ENCODE measurements at regions not wholly inside any gene's neighbourhood (a gene's known extent, or its start where the extent isn't known, plus 50 kb on each side); places are given as distances from the start of the nearest gene placed in this dataset.

DNA sequence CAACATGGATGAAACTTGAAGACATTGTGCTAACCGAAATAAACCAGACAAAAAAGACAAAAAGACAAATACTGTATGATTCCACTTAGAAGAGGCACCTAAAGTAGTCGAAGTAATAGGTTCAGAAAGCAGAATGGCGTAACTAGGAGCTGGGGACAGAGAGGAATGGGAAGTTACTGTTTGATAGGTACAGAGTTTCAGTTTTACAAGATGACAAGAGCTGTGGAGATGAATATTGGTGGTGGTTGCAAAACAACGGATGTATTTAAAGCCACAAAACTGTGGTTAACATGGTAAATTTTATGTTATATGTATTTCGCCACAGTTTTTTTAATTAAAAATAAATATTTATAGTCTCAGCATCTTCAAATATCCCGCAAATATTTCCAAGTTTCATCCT lies 64.1 kb upstream of the DIP2C start:
- no peak overlapping the region for H3K56ac ChIP-seq (ENCODE audit: insufficient read length, low read depth, low read length)
- H3K79me2 ChIP-seq (ENCODE audit: insufficient read depth, low read length) = no peaks in the 10 kb centered on the region
- TF ChIP-seq, protein P1, sequence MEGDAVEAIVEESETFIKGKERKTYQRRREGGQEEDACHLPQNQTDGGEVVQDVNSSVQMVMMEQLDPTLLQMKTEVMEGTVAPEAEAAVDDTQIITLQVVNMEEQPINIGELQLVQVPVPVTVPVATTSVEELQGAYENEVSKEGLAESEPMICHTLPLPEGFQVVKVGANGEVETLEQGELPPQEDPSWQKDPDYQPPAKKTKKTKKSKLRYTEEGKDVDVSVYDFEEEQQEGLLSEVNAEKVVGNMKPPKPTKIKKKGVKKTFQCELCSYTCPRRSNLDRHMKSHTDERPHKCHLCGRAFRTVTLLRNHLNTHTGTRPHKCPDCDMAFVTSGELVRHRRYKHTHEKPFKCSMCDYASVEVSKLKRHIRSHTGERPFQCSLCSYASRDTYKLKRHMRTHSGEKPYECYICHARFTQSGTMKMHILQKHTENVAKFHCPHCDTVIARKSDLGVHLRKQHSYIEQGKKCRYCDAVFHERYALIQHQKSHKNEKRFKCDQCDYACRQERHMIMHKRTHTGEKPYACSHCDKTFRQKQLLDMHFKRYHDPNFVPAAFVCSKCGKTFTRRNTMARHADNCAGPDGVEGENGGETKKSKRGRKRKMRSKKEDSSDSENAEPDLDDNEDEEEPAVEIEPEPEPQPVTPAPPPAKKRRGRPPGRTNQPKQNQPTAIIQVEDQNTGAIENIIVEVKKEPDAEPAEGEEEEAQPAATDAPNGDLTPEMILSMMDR (conservative IDR thresholded peaks at IDR 0.05) = no peak
- H3K9ac ChIP-seq (ENCODE audit: extremely low read depth, insufficient read length, low read length) = no peak overlapping the region
- H2AFZ ChIP-seq (ENCODE audit: low read length) = no peak overlapping the region
- H4K20me1 ChIP-seq (ENCODE audit: control insufficient read depth, insufficient read depth, insufficient read length) = no peaks in the 10 kb centered on the region
- H3K79me1 ChIP-seq (ENCODE audit: insufficient read depth, low read depth, low read length, poor library complexity, severe bottlenecking) = no peaks in the 10 kb centered on the region
- H2BK5ac ChIP-seq (ENCODE audit: insufficient read length, low read length) = no peak overlapping the region
- no peaks in the 10 kb centered on the region for H3K9me3 ChIP-seq (ENCODE audit: control insufficient read depth, low read depth, low read length)
- H3K36me3 Mint-ChIP-seq (ENCODE audit: insufficient read depth in 1 of 3, low read depth in 3 of 3) = no peaks in the 10 kb centered on the region; a peak in 1 of 7 replicates
- peaks cover 11% of the 10 kb centered on the region for H3K27me3 Mint-ChIP-seq (ENCODE audit: low read depth)
- no peak overlapping the region for H2BK15ac ChIP-seq (ENCODE audit: low read depth, low read length)
- no peak overlapping the region for H4K91ac ChIP-seq (ENCODE audit: insufficient read length, low read depth, low read length)
- H2AK5ac ChIP-seq (ENCODE audit: insufficient read length, low read length) = no peak overlapping the region
- no peak overlapping the region for H4K5ac ChIP-seq (ENCODE audit: insufficient read length, low read depth, low read length)
- no peak overlapping the region for H3K18ac ChIP-seq (ENCODE audit: insufficient read length, low read depth, low read length)
- no peak overlapping the region for H3K4ac ChIP-seq (ENCODE audit: low read depth, low read length)
- H3K23me2 ChIP-seq (ENCODE audit: insufficient read length, low read depth, low read length, poor library complexity, severe bottlenecking) = no peaks in the 10 kb centered on the region
- no peak overlapping the region for H2BK120ac ChIP-seq (ENCODE audit: low read depth, low read length, poor library complexity, severe bottlenecking)
- no peak overlapping the region for H3K23ac ChIP-seq (ENCODE audit: insufficient read length, low read depth, low read length)
- H3K27me3 ChIP-seq (ENCODE audit: insufficient read depth, low read length) = no peaks in the 10 kb centered on the region
- H3K27ac Mint-ChIP-seq = no peak overlapping the region
- no peak overlapping the region for H3K4me2 ChIP-seq (ENCODE audit: insufficient read depth, insufficient read length, low read length)
- no peaks in the 10 kb centered on the region for H3K4me1 Mint-ChIP-seq
- peaks cover 7 to 15% of the 10 kb centered on the region in 2 experiments; a peak in 3 of 5 replicates for H3K9me3 Mint-ChIP-seq
- H3K4me3 Mint-ChIP-seq = no peak overlapping the region
- no peak overlapping the region for H3K27ac ChIP-seq (ENCODE audit: insufficient read length, low read depth, low read length)
- no CpG with 5 or more reads among the region's 6 CpGs for WGBS (ENCODE audit: extremely low coverage, insufficient read length, low lambda C conversion rate)
- no peak for DNase-seq
- no peak overlapping the region for H3T11ph ChIP-seq (ENCODE audit: low read length)
- no peak overlapping the region for H2BK12ac ChIP-seq (ENCODE audit: insufficient read length, low read depth, low read length)
- no peak overlapping the region for H3K14ac ChIP-seq (ENCODE audit: insufficient read depth, low read length)
- H3K4me1 ChIP-seq (ENCODE audit: insufficient read depth, low read length) = no peaks in the 10 kb centered on the region
- H4K8ac ChIP-seq (replicated peaks; ENCODE audit: insufficient read length, low read depth, low read length) = no peak overlapping the region
- H2BK20ac ChIP-seq (ENCODE audit: low read depth, low read length, poor library complexity, severe bottlenecking) = no peak overlapping the region
